ENCODE measurements at regions not wholly inside any gene's neighbourhood (a gene's known extent, or its start where the extent isn't known, plus 50 kb on each side); places are given as distances from the start of the nearest gene placed in this dataset.
"Not testable (repeated sequence)": the region's sequence is repeated elsewhere in the genome, so short reads cannot be mapped to it uniquely, and the experiment has no call there.

GRCh38 chr10:31204090-31204489, 114.9 kb upstream of the ZEB1 start:
- Histone ChIP-seq H3K4me3 (ENCODE audit: low read length in 2 of 2) (no peak overlapping the region), H3K4me1 (ENCODE audit: insufficient read depth, low read length) (no peaks in the 10 kb centered on the region), H3K9me3 (ENCODE audit: control insufficient read depth in 1 of 2, low read length in 2 of 2) (no peaks in the 10 kb centered on the region), H3K36me3 (ENCODE audit: insufficient read depth, low read length) (no peaks in the 10 kb centered on the region), H3K27ac (ENCODE audit: low read depth, low read length) (no peak overlapping the region), H3K27me3 (ENCODE audit: insufficient read depth, low read length) (no peaks in the 10 kb centered on the region)
- Mint-ChIP-seq H3K9me3 (peaks cover 0 to 4% (median 0%) of the 10 kb centered on the region in 8 donors), H3K4me3 (no peak overlapping the region), H3K36me3 (peaks cover 0 to 3% of the 10 kb centered on the region in 2 donors), H3K4me1 (no peaks in the 10 kb centered on the region), H3K27me3 (no peaks in the 10 kb centered on the region), H3K27ac (no peak overlapping the region)
- DNase-seq: no peak
- ChIA-PET CTCF (ENCODE audit: partially characterized antibody) (interaction anchor here (0.6 kb wide), 1 partner anchor 133 kb away, joined by 3 read pairs; no protein-coding TSS in a partner anchor), POLR2A (ENCODE audit: partially characterized antibody) (interaction anchor here (0.6 kb wide), 1 partner anchor 39 kb away, joined by 3 read pairs; no protein-coding TSS in a partner anchor)
- intact Hi-C loops (cut with micrococcal nuclease): no loop called here

DNA sequence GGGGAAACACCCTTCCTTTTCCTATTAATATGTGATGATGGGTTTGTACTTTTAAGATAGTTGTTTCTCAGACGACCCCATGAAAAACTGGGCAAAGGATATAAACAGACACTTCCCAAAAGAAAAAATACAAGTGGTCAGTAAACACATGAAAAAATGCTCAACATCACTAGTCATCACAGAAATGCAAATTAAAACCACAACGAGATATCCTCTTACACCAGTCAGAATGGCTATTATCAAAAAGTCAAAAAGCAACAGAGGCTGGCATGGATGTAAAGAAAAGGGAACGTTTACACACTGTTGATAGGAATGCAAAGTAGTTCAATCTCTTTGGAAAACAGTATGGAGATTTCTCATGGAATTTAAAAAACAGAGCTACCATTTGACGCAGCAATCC, 111.4 kb upstream of the ZEB1 start:
- H3K27me3 ChIP-seq (ENCODE audit: insufficient read depth, low read length): no peaks in the 10 kb centered on the region
- no peak for DNase-seq
- no peaks in the 10 kb centered on the region for H3K36me3 ChIP-seq (ENCODE audit: insufficient read depth, low read length)
- H3K36me3 Mint-ChIP-seq: peaks cover 0 to 3% of the 10 kb centered on the region in 2 donors
- H3K27ac ChIP-seq (ENCODE audit: low read depth, low read length): no peak overlapping the region
- H3K4me3 ChIP-seq (ENCODE audit: low read length in 2 of 2): no peak overlapping the region
- no peak overlapping the region for H3K27ac Mint-ChIP-seq
- ChIA-PET CTCF (ENCODE audit: partially characterized antibody) (no interaction called here), POLR2A (ENCODE audit: partially characterized antibody) (no interaction called here)
- no peaks in the 10 kb centered on the region for H3K9me3 ChIP-seq (ENCODE audit: control insufficient read depth in 1 of 2, low read length in 2 of 2)
- no peaks in the 10 kb centered on the region for H3K27me3 Mint-ChIP-seq
- H3K4me1 Mint-ChIP-seq: no peaks in the 10 kb centered on the region
- H3K4me3 Mint-ChIP-seq: no peak overlapping the region
- H3K4me1 ChIP-seq (ENCODE audit: insufficient read depth, low read length): no peaks in the 10 kb centered on the region
- intact Hi-C loops (cut with micrococcal nuclease): no loop called here
- H3K9me3 Mint-ChIP-seq: peaks cover 0 to 4% (median 0%) of the 10 kb centered on the region in 8 donors

DNA sequence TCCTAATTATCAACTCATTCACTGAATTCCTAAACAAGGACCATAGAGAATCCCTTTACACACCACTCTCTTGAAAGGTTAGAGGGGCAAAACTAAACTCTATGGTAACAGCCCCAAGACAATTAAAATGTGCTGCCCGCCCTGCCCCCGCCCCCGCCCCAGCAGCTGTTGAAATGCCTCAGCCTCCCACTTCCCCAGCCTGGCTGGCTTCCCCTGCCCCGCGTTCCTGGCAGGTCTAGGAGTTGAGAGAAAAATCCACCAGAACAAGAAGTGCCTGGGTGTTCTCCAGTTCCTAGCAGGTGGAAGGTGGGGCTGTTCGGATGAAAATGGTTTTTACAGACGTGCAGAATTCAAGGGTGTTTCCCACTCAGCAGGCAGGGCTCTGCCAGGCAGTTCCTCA, 109.5 kb upstream of the ZEB1 start:
- DNase-seq: no peak
- Histone ChIP-seq H3K9me3 (ENCODE audit: control insufficient read depth in 1 of 2, low read length in 2 of 2) (no peaks in the 10 kb centered on the region), H3K4me3 (ENCODE audit: low read length in 2 of 2) (no peak overlapping the region), H3K27me3 (ENCODE audit: insufficient read depth, low read length) (no peaks in the 10 kb centered on the region), H3K27ac (ENCODE audit: low read depth, low read length) (no peak overlapping the region), H3K36me3 (ENCODE audit: insufficient read depth, low read length) (no peaks in the 10 kb centered on the region), H3K4me1 (ENCODE audit: insufficient read depth, low read length) (no peaks in the 10 kb centered on the region)
- Mint-ChIP-seq H3K27me3 (no peaks in the 10 kb centered on the region), H3K36me3 (peaks cover 0 to 3% of the 10 kb centered on the region in 2 donors), H3K9me3 (peaks cover 0 to 4% (median 0%) of the 10 kb centered on the region in 8 donors), H3K27ac (no peak overlapping the region), H3K4me1 (no peaks in the 10 kb centered on the region), H3K4me3 (no peak overlapping the region)
- intact Hi-C loops (cut with micrococcal nuclease): no loop called here
- ChIA-PET POLR2A (ENCODE audit: partially characterized antibody) (no interaction called here), CTCF (ENCODE audit: partially characterized antibody) (no interaction called here)

DNA sequence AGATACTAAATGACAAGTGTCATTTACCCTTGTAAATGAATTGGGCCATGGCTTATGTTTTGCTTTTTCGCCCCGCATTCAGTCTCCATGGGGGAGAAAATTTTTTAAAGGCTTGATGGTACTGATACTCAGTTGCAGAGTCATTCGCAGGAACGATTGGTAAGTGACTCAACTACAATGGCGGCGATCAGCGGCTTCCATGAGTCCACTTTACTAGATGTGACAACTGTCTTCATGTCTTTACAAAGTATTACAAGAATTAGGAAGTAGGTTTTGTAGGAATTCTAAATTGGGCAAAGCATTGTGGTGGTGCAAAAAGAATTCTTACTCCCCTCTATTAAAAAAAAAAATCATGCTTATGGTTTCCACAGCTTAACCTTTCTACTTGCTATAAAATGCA, 108.8 kb upstream of the ZEB1 start:
- Mint-ChIP-seq H3K36me3 (no peaks in the 10 kb centered on the region), H3K27me3 (no peaks in the 10 kb centered on the region), H3K4me3 (no peak overlapping the region), H3K4me1 (no peaks in the 10 kb centered on the region), H3K9me3 (peaks cover 0 to 2% (median 0%) of the 10 kb centered on the region in 8 donors), H3K27ac (no peak overlapping the region)
- intact Hi-C loops (cut with micrococcal nuclease): no loop called here
- Histone ChIP-seq H3K9me3 (ENCODE audit: control insufficient read depth in 1 of 2, low read length in 2 of 2) (no peaks in the 10 kb centered on the region), H3K27me3 (ENCODE audit: insufficient read depth, low read length) (no peaks in the 10 kb centered on the region), H3K27ac (ENCODE audit: low read depth, low read length) (no peak overlapping the region), H3K36me3 (ENCODE audit: insufficient read depth, low read length) (no peaks in the 10 kb centered on the region), H3K4me1 (ENCODE audit: insufficient read depth, low read length) (no peaks in the 10 kb centered on the region), H3K4me3 (ENCODE audit: low read length in 2 of 2) (no peak overlapping the region)
- ChIA-PET CTCF (ENCODE audit: partially characterized antibody) (no interaction called here), POLR2A (ENCODE audit: partially characterized antibody) (no interaction called here)
- no peak for DNase-seq

DNA sequence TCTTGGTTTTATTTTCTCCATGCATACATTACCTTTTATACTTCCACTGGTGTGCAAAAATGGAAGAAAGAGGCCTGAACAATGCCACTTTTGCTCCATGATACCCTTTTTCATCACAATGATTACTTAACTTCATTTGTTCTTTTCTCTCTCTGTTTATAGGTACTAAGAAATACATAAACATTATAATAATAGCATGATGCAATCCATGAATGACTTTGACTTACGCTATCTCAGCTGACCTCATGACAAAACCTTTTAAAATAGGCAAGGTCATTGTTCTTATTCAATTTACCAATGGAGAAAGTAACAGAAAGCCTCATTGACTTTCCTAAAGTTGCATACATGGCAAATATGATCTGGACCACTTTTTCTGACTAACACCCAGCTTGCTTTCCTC, 105.1 kb upstream of the ZEB1 start:
- H3K27me3 ChIP-seq (ENCODE audit: insufficient read depth, low read length): no peaks in the 10 kb centered on the region
- no peaks in the 10 kb centered on the region for H3K9me3 ChIP-seq (ENCODE audit: control insufficient read depth in 1 of 2, low read length in 2 of 2)
- H3K36me3 ChIP-seq (ENCODE audit: insufficient read depth, low read length): no peaks in the 10 kb centered on the region
- no peaks in the 10 kb centered on the region for H3K27me3 Mint-ChIP-seq
- H3K27ac Mint-ChIP-seq: no peak overlapping the region
- no peak overlapping the region for H3K4me3 Mint-ChIP-seq
- no peaks in the 10 kb centered on the region for H3K4me1 ChIP-seq (ENCODE audit: insufficient read depth, low read length)
- H3K4me3 ChIP-seq (ENCODE audit: low read length in 2 of 2): no peak overlapping the region
- DNase-seq: no peak
- H3K4me1 Mint-ChIP-seq: no peaks in the 10 kb centered on the region
- no peak overlapping the region for H3K27ac ChIP-seq (ENCODE audit: low read depth, low read length)
- CTCF ChIA-PET (ENCODE audit: partially characterized antibody): no interaction called here
- POLR2A ChIA-PET (ENCODE audit: partially characterized antibody): no interaction called here
- H3K9me3 Mint-ChIP-seq: no peaks in the 10 kb centered on the region
- intact Hi-C loops (cut with micrococcal nuclease): no loop called here
- H3K36me3 Mint-ChIP-seq: no peaks in the 10 kb centered on the region

DNA sequence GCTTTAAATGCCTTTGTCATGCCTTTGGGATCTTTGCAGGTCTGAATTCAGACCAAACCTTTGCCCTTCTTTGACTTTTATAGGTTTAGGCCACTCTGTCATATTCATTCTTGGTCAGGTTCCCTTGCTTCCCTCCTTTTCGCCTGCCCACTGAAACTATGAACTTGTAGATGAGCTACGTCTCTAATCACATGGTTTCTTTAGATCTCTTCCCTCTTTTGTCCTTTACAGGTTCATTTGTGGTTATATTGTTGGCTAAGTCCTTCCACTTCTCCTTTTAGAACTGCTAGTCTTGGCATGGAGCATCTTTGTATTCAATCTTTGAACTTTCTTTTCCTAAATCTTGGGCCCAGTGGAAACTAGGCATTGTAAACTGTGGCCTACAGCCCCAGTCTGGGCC, 104.0 kb upstream of the ZEB1 start:
- no peaks in the 10 kb centered on the region for H3K36me3 ChIP-seq (ENCODE audit: insufficient read depth, low read length)
- intact Hi-C loops (cut with micrococcal nuclease): no loop called here
- H3K4me1 Mint-ChIP-seq: no peaks in the 10 kb centered on the region
- H3K4me1 ChIP-seq (ENCODE audit: insufficient read depth, low read length): no peaks in the 10 kb centered on the region
- no peaks in the 10 kb centered on the region for H3K27me3 Mint-ChIP-seq
- H3K27ac ChIP-seq (ENCODE audit: low read depth, low read length): no peak overlapping the region
- no peak for DNase-seq
- no peaks in the 10 kb centered on the region for H3K9me3 Mint-ChIP-seq
- CTCF ChIA-PET (ENCODE audit: partially characterized antibody): no interaction called here
- H3K9me3 ChIP-seq (ENCODE audit: control insufficient read depth in 1 of 2, low read length in 2 of 2): no peaks in the 10 kb centered on the region
- no peaks in the 10 kb centered on the region for H3K27me3 ChIP-seq (ENCODE audit: insufficient read depth, low read length)
- H3K36me3 Mint-ChIP-seq: no peaks in the 10 kb centered on the region
- no peak overlapping the region for H3K4me3 Mint-ChIP-seq
- no peak overlapping the region for H3K27ac Mint-ChIP-seq
- POLR2A ChIA-PET (ENCODE audit: partially characterized antibody): no interaction called here
- no peak overlapping the region for H3K4me3 ChIP-seq (ENCODE audit: low read length in 2 of 2)

DNA sequence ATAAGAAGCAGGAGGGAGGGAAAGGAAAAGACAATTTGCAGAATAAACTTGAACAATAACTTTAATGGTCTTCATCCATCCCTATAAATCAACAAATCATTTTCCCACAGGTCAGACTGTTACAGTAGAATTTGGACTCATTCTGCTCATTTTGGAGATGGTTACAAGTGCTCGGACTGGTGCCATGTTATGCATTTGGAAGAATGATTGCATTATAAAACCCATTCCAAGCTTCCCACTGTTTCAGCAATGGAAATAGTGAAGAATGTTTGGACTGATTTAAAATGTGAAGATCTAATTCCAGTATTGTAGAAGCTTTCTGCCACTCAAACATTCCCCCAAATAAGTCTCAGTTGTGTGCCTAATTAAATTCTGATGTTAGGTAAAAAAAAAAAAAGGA, 99.7 kb upstream of the ZEB1 start:
- ChIA-PET CTCF (ENCODE audit: partially characterized antibody) (no interaction called here), POLR2A (ENCODE audit: partially characterized antibody) (no interaction called here)
- Mint-ChIP-seq H3K4me1 (no peaks in the 10 kb centered on the region), H3K27ac (no peak overlapping the region), H3K4me3 (no peak overlapping the region), H3K27me3 (no peaks in the 10 kb centered on the region), H3K9me3 (no peaks in the 10 kb centered on the region), H3K36me3 (no peaks in the 10 kb centered on the region)
- no peaks in the 10 kb centered on the region for H3K36me3 ChIP-seq (ENCODE audit: insufficient read depth, low read length)
- H3K27me3 ChIP-seq (ENCODE audit: insufficient read depth, low read length): no peaks in the 10 kb centered on the region
- H3K9me3 ChIP-seq (ENCODE audit: control insufficient read depth in 1 of 2, low read length in 2 of 2): no peaks in the 10 kb centered on the region
- no peak for DNase-seq
- no peaks in the 10 kb centered on the region for H3K4me1 ChIP-seq (ENCODE audit: insufficient read depth, low read length)
- intact Hi-C loops (cut with micrococcal nuclease): no loop called here
- no peak overlapping the region for H3K4me3 ChIP-seq (ENCODE audit: low read length in 2 of 2)
- no peak overlapping the region for H3K27ac ChIP-seq (ENCODE audit: low read depth, low read length)

DNA sequence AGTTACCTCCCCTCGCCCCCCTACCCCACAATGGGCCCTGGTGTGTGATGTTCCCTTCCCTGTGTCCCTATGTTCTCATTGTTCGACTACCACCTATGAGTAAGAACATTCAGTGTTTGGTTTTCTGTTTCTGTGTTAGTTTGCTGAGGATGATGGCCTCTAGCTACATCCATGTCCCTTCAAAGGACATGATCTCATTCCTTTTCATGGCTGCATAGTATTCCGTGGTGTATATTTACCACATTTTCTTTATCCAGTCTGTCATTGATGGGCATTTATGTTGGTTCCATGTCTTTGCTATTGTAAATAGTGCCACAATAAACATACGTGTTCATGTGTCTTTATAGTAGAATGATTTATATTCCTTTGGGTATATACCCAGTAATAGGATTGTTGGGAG, 90.2 kb upstream of the ZEB1 start:
- CTCF ChIA-PET (ENCODE audit: partially characterized antibody); intact Hi-C loops (cut with micrococcal nuclease); H3K4me3 Mint-ChIP-seq: not testable (repeated sequence)

More for the DNA sequence above, 90.2 kb upstream of the ZEB1 start:
- H3K4me3 ChIP-seq (ENCODE audit: low read length in 2 of 2); H3K4me1 ChIP-seq (ENCODE audit: insufficient read depth, low read length); H3K27ac ChIP-seq (ENCODE audit: low read depth, low read length); POLR2A ChIA-PET (ENCODE audit: partially characterized antibody); H3K36me3 ChIP-seq (ENCODE audit: insufficient read depth, low read length); H3K9me3 ChIP-seq (ENCODE audit: control insufficient read depth in 1 of 2, low read length in 2 of 2); H3K4me1 Mint-ChIP-seq; DNase-seq; H3K27me3 ChIP-seq (ENCODE audit: insufficient read depth, low read length); H3K27ac Mint-ChIP-seq: not testable (repeated sequence)
- Mint-ChIP-seq H3K9me3 (peaks cover 4 to 34% (median 24%) of the 10 kb centered on the region in 8 donors), H3K36me3 (peaks cover 1 to 11% of the 10 kb centered on the region in 2 donors), H3K27me3 (peaks cover 17 to 19% of the 10 kb centered on the region in 2 donors)
